Transverse colon (tissue), 3 donors: ENCODE measurements at regions not wholly inside any gene's neighbourhood (a gene's known extent, or its start where the extent isn't known, plus 50 kb on each side); places are given as distances from the start of the nearest gene placed in this dataset.

ENCODE experiments used
- EP300 ChIP-seq: sonication (generic); formaldehyde crosslinking; IDR thresholded peaks from one replicate; pipeline ENCODE4 v1.6.1; 2017; ENCODE audit warnings: antibody characterized with exemption, low read depth
- POLR2A ChIP-seq: fragments of 450-650 bp; IDR thresholded peaks from one replicate; pipeline ENCODE4 v1.6.1; 2016; ENCODE audit warnings: antibody characterized with exemption, mild to moderate bottlenecking, moderate library complexity
- TF ChIP-seq, protein P1 (sequence below), 5 experiments: fragments of 200-600 bp in 3 of 5; fragments of 450-650 bp in 2 of 5; sonication (generic) in 3 of 5; IDR thresholded peaks; 1 replicate in 2 of 5; 2 replicates in 3 of 5; pipeline ENCODE4 v1.5.1; 2016 to 2017; ENCODE audit warnings: antibody characterized with exemption in 5 of 5, inconsistent platforms in 3 of 5, mild to moderate bottlenecking in 2 of 5, moderate library complexity in 1 of 5

DNA sequence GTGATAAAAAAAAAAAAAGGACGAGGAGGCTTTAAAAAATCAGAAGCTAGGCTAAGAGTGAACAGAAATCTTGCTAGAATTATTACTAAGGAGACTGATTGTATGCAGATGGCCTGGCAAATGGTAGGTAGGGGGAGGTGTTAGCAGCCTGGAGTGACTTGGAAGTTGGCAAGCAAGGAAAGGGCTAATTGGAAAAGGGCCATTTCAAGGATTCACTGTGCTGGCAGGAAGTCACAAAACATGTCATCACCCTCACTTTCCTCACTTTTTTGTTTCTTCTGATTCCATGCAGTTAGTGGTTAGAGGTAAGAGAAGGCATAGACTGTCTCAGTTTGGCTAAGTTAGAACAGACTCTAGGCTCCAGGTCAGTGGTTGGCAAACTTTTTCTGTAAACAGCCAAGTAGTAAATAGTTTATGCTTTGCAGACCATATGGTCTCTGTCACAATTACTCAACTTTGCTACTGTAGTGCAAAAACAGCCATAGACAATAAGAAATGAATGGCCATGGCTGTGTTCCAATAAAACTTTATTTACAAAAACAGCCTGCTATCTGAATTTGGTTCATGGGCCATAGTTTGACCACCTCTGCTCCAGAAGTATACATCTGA is 646.5 kb upstream of the ACTRT1 start:
- no peak for TF ChIP-seq POLR2A
- TF ChIP-seq, protein P1, sequence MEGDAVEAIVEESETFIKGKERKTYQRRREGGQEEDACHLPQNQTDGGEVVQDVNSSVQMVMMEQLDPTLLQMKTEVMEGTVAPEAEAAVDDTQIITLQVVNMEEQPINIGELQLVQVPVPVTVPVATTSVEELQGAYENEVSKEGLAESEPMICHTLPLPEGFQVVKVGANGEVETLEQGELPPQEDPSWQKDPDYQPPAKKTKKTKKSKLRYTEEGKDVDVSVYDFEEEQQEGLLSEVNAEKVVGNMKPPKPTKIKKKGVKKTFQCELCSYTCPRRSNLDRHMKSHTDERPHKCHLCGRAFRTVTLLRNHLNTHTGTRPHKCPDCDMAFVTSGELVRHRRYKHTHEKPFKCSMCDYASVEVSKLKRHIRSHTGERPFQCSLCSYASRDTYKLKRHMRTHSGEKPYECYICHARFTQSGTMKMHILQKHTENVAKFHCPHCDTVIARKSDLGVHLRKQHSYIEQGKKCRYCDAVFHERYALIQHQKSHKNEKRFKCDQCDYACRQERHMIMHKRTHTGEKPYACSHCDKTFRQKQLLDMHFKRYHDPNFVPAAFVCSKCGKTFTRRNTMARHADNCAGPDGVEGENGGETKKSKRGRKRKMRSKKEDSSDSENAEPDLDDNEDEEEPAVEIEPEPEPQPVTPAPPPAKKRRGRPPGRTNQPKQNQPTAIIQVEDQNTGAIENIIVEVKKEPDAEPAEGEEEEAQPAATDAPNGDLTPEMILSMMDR (IDR thresholded peaks at IDR 0.05) = no peak
- no peak for TF ChIP-seq EP300
